NCI-H510A treated with DMSO at 0.1 percent for 48 hours (cell line): ENCODE measurements at regions not wholly inside any gene's neighbourhood (a gene's known extent, or its start where the extent isn't known, plus 50 kb on each side); places are given as distances from the start of the nearest gene placed in this dataset.

Experiments used
- DNase-seq: peaks from one replicate; lab custom pipeline; 2025; lab: John Stamatoyannopoulos, UW

- DNase-seq = no peak
Measured at GRCh38 chr7:46871516-46871915, 710.4 kb downstream of the TNS3 start.

GRCh38 chr7:46864716-46865115 lies 717.2 kb downstream of the TNS3 start:
- no peak for DNase-seq

GRCh38 chr7:46859963-46860475 lies 721.9 kb downstream of the TNS3 start:
- no peak for DNase-seq

- no peak for DNase-seq
Measured at GRCh38 chr7:46855851-46856250, 726.1 kb downstream of the TNS3 start.

GRCh38 chr7:46854958-46855473 lies 726.9 kb downstream of the TNS3 start:
- DNase-seq = no peak

GRCh38 chr7:46853451-46853850 lies 728.5 kb downstream of the TNS3 start:
- no peak for DNase-seq

GRCh38 chr7:46852795-46853194 lies 729.1 kb downstream of the TNS3 start:
- no peak for DNase-seq

GRCh38 chr7:46850563-46851330 lies 731.2 kb downstream of the TNS3 start:
- DNase-seq = no peak

- no peak for DNase-seq
Measured at GRCh38 chr7:46848944-46849343, 733.0 kb downstream of the TNS3 start.

- DNase-seq = no peak
Measured at GRCh38 chr7:46848311-46848710, 733.6 kb downstream of the TNS3 start.

- DNase-seq = no peak
Measured at GRCh38 chr7:46847126-46847525, 734.8 kb downstream of the TNS3 start.

GRCh38 chr7:46844486-46844885 lies 737.4 kb downstream of the TNS3 start:
- no peak for DNase-seq

- DNase-seq = no peak
Measured at GRCh38 chr7:46841248-46841647, 740.7 kb downstream of the TNS3 start.

- DNase-seq = no peak
Measured at GRCh38 chr7:46839651-46840050, 742.3 kb downstream of the TNS3 start.

- DNase-seq = no peak
Measured at GRCh38 chr7:46838463-46838862, 743.4 kb downstream of the TNS3 start.

- no peak for DNase-seq
Measured at GRCh38 chr7:46835556-46835955, 746.4 kb downstream of the TNS3 start.

GRCh38 chr7:46834921-46835320 lies 747.0 kb downstream of the TNS3 start:
- DNase-seq = no peak

- DNase-seq = no peak
Measured at GRCh38 chr7:46833197-46833596, 748.7 kb downstream of the TNS3 start.

- DNase-seq = no peak
Measured at GRCh38 chr7:46832136-46832535, 749.8 kb downstream of the TNS3 start.

GRCh38 chr7:46819819-46820218 lies 762.1 kb downstream of the TNS3 start:
- no peak for DNase-seq

- DNase-seq = no peak
Measured at GRCh38 chr7:46814516-46815250, 767.2 kb downstream of the TNS3 start.

GRCh38 chr7:46812101-46812675 lies 769.7 kb downstream of the TNS3 start:
- DNase-seq = no peak

GRCh38 chr7:46811529-46811928 lies 770.4 kb downstream of the TNS3 start:
- DNase-seq = no peak
